DMS53 (cell line): ENCODE measurements at regions not wholly inside any gene's neighbourhood (a gene's known extent, or its start where the extent isn't known, plus 50 kb on each side); places are given as distances from the start of the nearest gene placed in this dataset.
A peak's percentile ranks its signal among the peaks of the same experiment; 100 is the strongest.
"Not testable (repeated sequence)": the region's sequence is repeated elsewhere in the genome, so short reads cannot be mapped to it uniquely, and the experiment has no call there.

Experiments used
- DNase-seq: peaks from one replicate; lab custom pipeline; 2025; lab: John Stamatoyannopoulos, UW

- no peak for DNase-seq
Measured at GRCh38 chrX:97858592-97858991, 974.9 kb downstream of the RPA4 start.

- peak; percentile 8 for DNase-seq
Measured at GRCh38 chrX:97860226-97860625, 976.5 kb downstream of the RPA4 start.

- no peak for DNase-seq
Measured at GRCh38 chrX:97863261-97863660, 979.6 kb downstream of the RPA4 start.

GRCh38 chrX:97867266-97867665 lies 983.6 kb downstream of the RPA4 start:
- DNase-seq: no peak

- no peak for DNase-seq
Measured at GRCh38 chrX:97876697-97877407, 993.1 kb downstream of the RPA4 start.

- DNase-seq: no peak
Measured at GRCh38 chrX:97882306-97882705, 998.6 kb downstream of the RPA4 start.

GRCh38 chrX:97895751-97896150 lies 1012.0 kb downstream of the RPA4 start:
- DNase-seq: no peak

- no peak for DNase-seq
Measured at GRCh38 chrX:97897998-97898397, 1014.3 kb downstream of the RPA4 start.

- DNase-seq: no peak
Measured at GRCh38 chrX:97898798-97899197, 1015.1 kb downstream of the RPA4 start.

GRCh38 chrX:97907791-97908190 lies 1024.1 kb downstream of the RPA4 start:
- DNase-seq: no peak

- no peak for DNase-seq
Measured at GRCh38 chrX:97909245-97909644, 1025.5 kb downstream of the RPA4 start.

GRCh38 chrX:97915390-97915789 lies 1031.7 kb downstream of the RPA4 start:
- not testable (repeated sequence) for DNase-seq

GRCh38 chrX:97921223-97921622 lies 1037.5 kb downstream of the RPA4 start:
- DNase-seq: not testable (repeated sequence)

GRCh38 chrX:97931586-97931985 lies 1047.9 kb downstream of the RPA4 start:
- no peak for DNase-seq

- DNase-seq: peak; percentile 36
Measured at GRCh38 chrX:97936296-97936695, 1052.6 kb downstream of the RPA4 start.

GRCh38 chrX:97938706-97939105 lies 1055.0 kb downstream of the RPA4 start:
- DNase-seq: no peak

GRCh38 chrX:97968376-97969163 lies 1084.9 kb downstream of the RPA4 start:
- no peak for DNase-seq

- no peak for DNase-seq
Measured at GRCh38 chrX:97984641-97985040, 1100.9 kb downstream of the RPA4 start.

- no peak for DNase-seq
Measured at GRCh38 chrX:97985096-97985495, 1101.4 kb downstream of the RPA4 start.

- no peak for DNase-seq
Measured at GRCh38 chrX:97987979-97988378, 1104.3 kb downstream of the RPA4 start.

- no peak for DNase-seq
Measured at GRCh38 chrX:97995834-97996233, 1112.1 kb downstream of the RPA4 start.

- no peak for DNase-seq
Measured at GRCh38 chrX:98028691-98029090, 1145.0 kb downstream of the RPA4 start.

GRCh38 chrX:98029861-98030260 lies 1146.2 kb downstream of the RPA4 start:
- DNase-seq: no peak

- DNase-seq: peak; percentile 83
Measured at GRCh38 chrX:98057176-98057575, 1173.5 kb downstream of the RPA4 start.
